GM21576 (cell line): ENCODE measurements at regions not wholly inside any gene's neighbourhood (a gene's known extent, or its start where the extent isn't known, plus 50 kb on each side); places are given as distances from the start of the nearest gene placed in this dataset.

Experiments used
- ATAC-seq: cut with Tn5 transposase; IDR thresholded peaks from one replicate; pipeline ENCODE4 v1.9.1; 2021; ENCODE audit warnings: mild to moderate bottlenecking, moderate library complexity; ENCODE audit not compliant: unreplicated experiment

DNA sequence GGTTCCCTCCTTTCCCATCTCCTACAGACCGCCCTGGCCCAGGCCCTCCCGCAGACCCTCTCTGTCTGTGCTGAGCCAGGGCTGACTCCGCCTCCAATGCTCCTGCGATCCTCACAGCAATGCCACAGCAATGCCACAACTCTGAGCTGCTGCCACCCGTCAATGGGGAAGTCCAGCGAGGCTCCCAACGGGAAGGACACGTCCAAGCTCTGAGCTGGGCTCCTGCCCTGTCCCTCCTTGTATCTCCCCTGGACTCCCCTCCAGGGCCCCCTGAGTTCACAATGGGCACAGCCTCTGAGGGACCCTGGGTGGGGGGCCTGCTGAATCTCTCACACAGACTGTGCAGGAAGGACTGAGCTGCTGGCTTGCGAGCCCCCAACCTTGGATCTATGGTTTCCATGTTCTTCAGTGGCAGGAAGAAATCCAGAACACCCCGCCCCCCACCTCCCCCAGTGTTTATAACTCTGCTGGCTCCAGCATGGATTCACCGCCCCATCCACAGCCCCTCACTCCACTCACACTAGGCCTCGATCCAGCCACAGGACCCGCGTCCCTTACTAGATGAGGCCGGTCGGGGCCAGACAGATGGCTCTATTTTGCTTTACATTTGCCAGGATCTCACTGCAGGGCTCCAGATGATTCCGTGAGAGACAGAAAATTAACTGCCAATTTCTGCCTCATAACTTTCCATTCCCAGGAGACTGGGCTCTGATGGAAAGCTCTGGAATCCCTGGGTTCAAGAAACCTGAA is 338.0 kb downstream of the MATN1 start:
- ATAC-seq, result no peak

DNA sequence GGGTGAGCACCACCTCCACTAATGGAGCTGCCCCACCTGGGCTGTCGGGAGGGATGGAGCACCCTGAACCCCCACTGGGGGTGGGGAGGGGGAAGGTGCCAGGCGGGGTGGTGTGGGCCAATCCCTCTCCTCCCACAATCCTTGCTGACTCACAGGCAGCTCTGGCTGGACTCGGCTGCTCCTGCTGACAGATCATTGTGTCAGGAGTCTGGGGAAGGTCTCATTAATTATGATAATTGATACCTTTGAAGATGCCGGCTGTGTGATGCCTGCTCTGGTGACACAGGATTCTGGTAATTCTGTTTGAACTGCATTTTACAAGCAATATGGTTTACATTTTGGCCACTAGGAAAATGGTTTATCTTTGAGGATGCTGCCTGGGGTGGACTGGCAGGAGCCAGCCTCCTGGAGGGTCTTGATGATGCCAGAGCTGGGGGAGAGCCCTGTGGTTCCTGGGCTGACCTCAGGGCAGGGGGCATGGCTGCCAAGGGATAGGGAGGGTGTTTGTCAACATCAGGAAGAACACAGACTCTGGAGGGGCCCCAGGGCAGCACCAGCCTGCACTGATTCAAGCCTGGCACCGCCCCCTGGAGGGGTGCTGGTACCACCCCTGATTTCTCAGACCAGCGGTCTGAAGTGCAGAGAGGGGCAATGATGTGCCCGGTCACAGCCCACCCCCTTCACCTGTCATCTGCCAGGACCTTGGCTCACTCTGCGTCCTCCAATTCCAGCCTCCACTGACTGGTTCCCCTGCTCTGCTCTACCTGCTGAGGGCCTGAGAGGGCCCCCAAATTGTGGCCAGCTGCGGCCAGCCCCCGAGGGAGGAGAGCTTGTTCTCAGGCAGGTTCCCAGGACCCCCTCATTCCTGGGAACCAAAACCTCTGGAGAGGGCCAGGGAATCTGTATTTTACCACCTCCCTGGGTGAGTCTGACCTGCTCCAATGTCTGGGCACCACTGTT is 338.8 kb downstream of the MATN1 start:
- ATAC-seq, result no peak

DNA sequence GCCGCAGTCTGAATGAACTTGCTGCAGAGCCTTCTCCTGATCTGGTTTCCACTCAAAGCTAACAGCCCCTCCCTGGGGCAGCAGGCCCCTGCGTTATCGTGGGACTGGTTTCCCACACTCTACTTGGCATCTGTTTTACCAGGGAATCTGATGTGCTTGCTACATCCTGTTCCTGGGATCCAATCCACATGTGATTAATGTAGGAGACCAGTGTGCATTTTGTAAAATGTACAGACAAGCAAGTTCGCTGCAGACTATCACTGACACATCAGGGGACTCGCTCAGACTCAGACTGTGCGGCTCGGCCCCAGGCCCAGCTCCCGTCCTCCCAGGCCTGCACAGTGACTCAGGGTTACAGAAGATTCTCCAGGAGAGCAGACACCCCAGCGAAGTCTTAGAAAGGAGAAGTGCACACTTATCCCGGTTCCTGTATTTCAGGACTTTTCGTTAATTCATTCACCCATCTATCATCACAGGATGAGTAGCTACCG is 340.1 kb downstream of the MATN1 start:
- ATAC-seq, result no peak

DNA sequence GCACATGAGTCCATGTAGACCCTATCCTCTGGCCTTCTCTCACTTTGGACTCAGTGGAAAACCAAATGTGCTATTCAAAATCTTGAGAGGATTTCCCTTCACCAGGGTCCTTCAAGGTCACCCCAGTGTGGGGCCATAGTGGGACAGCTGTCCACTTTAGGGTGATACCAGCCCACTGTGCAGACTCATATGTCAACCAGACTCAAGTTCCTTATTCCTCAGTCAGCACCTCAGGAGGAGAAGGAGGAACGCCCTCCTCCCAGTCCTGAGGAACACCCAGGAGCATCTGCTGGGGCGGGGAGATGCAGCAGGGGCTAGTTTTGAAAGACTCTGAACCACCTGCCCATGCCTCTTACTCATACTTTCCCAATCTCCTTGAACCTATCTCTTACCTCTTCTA is 340.9 kb downstream of the MATN1 start:
- no peak for ATAC-seq

DNA sequence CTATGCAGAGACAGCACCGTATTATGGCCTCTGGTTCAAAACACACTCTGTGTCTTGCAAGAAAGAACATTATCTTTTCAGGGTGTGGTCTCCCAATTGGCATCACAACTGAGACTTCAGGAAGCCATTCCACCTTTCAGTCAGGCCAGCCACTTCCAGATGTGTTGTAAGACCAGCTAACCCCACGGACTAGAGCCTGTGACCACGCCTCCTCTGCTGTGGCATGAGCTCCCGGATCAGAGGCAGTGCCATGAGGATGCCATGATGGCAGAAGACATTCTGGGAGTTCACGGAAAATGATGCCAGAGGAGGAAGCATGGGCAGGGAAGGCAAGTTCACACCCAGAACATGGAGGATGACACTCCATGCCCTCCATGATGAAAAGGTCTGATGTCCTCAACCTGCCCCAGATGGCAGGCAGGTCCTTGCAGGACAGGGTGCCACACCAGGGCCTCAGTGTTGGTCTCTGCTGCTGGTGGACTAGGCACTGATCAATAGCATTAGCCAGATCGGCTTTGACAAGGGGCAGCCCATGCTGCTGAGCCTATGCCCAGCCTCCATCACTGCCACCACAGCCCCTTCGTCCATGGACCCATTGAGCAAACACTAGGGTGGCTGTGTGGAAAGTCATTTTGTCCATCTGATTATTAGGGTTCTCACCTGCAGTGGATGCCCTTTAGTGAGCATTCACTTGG is 341.6 kb downstream of the MATN1 start:
- no peak for ATAC-seq

DNA sequence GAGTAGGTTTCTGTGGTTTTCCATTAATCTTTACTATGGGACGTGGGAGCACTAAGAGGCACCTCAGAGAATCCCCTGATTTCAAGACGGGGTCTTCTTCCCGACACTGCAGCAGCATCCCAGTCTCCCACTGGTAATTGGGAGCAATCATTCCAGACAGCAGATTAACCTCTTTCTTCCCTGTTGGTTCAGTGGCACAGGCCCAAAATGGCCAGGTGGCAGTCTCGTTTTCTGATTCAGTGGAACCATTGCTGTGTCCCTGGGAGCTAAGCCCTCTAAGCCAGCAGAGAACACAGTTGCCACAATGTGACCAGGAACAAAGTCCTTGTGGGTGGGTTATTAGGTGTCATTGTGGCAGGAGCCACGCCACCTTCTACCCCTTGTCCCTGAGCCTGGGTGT is 342.1 kb downstream of the MATN1 start:
- ATAC-seq, result no peak

DNA sequence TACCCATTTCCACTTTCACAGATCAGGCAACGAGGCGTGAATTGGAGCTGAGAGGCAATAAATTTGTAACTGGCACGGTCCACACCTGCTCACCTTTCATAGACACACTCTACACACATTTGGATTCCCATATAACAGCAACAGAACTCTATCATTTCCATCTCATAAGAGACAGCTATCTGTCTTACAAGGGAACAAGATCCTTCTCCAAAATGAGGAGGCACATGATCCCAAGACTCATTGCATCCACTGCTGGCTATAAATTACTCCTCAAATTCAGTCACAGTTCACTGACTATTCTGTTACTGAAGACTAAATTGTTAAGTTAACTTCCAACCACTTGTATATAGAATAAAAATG is 342.8 kb downstream of the MATN1 start:
- no peak for ATAC-seq

DNA sequence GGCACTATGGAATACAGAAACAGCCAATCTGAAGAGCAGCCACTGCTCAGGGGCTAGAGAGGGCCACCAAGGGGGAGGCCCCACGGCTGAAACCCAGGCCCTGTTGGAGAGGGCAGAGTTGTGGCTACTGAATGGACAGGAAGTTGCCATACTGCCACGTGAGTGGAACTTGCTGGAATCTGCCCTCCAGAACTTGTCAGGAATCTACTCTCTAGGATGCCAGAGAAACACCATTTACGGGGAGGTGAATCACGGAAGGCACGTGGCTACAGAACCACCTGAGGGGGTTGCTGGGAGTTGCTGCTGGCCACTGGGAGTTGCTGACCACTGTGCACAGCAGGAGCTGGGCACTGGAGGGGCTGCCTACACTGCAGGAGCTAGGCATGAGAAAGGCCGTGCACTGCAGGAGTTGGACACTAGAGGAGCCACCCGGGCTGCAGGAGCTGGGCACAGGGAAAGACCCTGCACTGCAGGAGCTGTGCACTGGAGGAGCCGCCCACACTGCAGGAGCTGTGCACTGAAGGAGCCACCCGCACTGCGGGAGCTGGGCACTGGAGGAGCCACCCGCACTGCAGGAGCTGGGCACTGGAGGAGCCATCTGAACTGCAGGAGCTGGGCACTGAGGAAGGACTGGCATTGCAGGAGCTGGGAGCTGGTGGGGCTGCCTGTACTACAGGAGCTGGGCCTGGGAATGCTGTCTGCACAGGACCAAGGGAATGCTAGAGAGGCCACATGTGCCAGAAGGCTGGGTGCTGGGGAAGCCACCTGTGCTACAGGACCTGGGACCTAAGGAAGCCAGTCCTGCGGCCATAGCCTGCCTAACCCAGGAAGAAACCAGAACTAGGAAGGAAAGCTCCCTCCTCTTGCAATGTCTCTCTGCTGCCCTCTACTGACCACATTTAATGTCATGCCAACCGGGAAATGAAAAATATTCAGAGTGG is 343.4 kb downstream of the MATN1 start:
- ATAC-seq, result no peak

DNA sequence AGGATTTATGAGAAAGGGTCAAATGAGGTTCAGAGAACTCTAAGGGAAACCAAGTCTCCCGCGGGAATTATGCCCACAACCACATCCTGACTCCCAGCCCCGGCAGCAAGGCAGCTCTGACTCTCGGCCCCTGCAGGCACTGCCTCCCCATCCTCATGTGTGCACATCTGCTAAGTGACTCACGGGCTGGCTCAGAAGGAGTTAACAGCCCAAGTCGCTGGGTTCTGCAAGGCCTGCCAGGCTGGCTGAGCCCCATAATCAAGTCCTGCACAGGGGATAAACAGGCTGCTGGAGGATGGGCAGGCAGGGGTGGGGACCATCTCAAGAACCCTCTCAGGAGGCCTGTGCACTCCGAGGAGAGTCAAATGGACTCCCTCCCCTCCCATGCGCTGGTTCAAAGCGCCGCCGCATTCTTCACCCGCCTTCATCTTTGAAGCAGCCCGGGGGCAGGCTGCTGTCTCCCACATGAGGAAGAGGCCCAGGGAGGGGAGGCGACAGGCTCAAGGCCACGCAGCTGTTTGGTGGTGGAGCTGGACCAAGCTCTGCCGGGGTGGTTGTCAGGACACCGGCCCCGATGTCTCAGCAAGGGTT is 344.3 kb downstream of the MATN1 start:
- ATAC-seq, result no peak

DNA sequence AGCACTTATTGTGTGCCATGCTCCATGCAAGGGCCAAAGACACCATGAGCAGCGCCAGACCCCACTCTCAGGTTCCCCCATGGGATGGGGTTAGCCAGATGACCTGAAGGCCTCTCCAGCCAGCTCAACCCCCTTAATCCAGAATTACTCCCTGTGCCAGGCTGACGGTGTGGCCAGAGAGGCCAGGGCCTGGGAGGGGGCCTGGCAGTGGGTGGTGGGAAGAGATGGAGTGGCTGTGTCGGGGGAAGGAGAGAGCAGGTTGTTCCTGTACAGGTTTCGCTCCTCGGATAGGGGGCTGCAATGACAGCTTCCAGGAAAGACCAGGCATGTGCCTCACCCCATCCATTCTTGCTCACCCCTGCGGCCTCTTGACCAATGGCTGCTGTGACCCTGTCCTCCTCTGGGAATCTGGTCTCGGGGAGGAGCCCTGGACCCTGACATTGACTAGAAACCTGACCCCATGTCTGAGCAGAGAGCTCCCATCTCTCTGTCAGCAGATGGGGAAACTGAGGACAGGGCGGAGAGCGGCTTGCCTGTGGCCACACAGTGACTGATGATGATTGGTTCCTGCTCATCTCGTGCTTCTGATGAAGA is 345.3 kb downstream of the MATN1 start:
- ATAC-seq, result no peak

DNA sequence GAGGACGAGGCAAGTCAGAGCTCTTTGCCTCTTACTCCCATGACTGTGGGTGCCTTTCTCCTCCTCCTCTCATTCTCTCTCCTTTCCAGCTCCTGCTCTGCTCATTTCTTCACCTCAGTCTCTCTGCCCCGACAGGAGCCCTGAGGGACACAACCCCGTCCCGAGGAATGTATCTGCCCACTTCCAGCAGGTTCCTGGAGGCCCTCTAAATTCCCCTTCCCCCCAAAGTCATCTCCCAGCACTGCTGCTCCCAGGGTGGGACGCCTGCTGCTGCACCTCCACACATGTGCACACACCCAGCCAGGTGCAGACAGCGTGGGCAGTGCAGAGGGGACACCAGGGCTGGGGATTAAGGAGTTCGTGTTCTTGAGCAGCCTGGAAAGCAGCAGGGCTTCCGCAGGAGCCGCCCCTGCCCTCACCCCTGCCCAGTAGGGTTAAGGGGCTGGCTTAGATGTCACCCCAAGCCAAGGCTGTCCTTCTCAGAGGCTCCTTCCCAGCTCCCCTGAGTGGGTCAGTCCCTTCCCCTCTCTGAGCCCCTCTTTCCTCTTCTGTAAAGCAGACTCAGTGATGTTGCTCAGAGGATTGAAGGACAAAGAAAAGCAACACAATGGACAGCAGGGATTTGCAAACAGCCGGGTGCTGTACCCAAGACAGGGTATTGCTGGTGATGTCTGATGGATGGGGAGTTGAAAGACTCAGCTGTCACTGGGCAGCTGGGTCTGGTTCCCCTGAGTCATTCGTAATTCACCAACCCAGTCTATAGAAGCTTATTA is 346.0 kb downstream of the MATN1 start:
- no peak for ATAC-seq

DNA sequence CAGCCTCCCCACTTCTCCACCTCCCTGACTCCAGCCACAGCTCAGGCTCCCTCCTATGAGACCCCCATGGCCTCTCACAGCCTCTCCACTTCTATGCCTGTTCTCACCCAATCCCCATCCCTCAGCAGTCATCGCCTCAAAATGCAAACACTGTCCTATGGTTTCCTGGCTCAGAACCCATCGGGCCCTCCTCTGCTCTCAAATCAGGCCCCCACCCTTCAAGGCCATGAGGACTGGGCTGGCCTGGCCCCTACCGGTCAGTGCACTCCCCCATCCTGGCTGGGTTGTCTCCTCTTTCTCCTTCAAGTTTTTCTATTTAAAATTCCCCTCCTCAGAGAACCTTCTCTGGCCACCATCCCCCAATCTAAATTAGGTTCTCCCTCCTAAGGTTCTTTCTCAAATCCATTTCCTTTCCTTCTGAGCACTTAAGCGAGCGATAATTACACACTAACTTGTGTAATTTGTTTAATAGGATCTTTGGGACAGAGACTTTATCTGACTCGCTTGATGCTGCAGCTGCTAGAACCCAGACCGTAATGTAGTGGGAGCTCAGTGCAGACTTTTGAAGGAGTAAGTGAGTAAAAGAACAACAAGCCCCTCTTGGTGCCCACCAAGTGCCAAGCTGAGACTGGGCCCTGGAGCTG is 347.2 kb downstream of the MATN1 start:
- no peak for ATAC-seq

DNA sequence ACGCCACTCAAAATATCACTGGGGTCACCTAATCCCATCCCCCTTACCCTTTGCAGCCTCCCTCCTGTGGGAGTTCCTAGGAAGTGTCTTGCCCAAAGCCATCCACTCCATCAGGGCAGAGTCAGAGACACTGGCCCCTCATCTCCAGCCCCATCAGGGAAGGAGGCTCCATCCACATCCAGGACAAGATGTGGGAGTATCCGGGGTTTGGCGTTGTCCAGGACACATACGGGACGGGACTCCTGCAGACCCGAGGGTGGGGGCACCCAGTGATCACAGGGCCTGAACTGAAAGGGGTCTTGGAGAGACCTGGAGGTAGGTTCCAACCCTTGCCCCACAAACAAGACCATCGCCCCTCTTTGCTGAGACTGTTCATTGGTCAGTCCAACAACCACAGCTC is 348.2 kb downstream of the MATN1 start:
- no peak for ATAC-seq

DNA sequence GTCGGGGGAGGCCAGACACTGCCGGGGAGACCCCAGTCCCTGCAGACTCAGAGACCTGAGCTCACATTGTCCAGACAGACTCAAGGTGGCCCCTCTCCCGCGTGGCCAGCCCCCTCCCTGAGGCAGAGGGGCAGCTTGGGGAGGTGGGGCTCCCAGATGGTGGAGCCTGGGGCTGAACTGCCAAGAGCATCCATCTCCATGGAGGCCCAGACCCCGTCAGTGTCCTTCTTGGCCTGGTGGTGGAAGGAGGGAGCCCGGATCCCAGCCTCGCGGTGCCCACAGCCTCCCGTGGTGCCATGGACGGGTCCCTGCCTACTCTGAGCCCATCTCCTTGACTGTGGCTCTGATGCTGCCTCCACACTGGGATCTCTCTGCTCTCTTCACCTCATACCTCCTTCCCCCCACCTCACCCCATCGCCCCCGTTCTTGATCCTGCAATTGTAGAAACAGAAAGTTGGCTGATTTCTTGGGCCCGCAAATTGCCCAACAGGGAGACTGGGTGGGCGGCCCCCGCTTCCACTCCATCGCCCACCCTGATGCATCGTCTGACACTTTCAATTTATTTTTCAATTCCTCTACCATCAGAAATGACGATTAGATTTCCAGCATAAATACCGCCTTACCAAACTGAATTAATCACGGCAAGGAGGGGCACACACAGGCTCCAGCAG is 348.9 kb downstream of the MATN1 start:
- no peak for ATAC-seq

DNA sequence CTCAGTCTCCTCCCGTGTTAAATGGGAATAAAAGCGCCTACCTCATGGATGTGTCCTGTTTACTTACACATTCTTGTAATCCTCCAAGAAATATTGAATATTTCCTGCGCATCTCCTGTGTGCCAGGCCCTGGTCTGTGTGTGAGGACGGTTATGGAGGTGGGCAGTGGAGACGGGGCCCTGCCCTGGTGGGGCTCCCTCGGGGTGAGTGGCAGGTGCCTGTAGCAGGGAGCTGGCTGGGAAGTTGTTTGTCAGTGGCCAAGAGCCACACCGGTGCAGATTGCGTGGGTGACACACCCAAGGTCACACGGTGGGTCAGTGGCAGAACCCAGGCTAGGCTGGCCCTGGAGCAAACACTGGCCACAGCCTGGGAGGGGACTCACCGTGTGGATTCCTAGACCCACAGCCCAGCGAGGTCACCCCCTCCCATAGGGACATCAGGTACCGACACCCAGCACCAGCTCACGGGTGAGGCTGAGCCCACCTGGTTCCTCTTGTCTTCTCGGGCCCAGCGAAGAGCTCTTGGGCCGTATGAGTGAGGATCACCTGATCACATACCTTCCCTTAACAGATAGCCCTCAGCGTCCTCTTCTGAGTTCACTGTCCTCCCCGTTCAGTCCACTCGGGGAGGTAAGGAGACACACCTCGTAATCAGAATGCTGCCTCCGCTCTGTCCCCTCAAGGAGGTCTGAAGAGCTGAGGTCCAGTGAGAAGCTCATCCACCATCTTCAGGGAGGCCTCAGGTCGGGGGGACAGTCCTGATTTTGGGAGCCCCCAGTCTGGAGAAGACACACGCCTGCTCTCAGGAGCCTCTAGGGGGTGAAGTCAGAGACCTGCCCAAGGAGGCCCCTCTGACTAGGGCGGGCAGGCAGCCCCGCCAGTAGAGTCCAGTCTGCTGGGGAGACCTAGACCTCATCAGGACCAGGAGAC is 349.6 kb downstream of the MATN1 start:
- ATAC-seq, result no peak

DNA sequence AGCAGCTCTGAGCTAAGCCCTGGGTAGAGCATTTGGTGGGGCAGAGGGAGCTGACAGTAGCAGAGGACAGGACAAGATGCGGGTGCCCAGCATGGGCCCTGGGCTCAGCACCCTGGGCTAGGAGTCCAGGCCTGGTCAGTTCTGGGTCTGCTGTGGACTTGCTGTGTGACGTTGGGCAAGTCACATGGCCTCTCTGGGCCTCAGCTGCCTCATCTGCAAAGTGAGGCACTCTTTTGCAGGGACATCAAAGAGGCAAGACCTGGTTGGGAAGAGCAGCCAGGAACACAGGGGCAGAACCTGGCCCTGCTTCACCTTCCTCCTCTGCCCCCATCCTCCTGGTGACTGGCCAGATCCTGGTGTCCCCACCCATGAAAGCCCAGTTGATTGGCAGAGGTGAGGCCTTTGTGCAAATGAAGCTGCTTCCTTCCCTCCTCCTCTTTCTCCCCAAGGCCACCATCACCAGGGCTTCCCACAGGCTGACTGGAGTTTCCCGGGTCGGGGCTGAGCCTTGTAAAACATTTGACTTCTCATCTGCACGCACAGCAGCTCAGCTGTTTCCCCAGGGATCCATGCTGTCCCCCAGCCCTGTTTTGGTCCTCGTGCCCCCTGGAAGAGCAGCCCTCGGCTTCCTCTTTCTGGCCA is 350.5 kb downstream of the MATN1 start:
- ATAC-seq, result no peak
